Hematopoietic multipotent progenitor cell treated with erythropoietin and hydrocortisone succinate and interleukin-3 and kit ligand, for 4 days (in vitro differentiated cells): ENCODE measurements at regions not wholly inside any gene's neighbourhood (a gene's known extent, or its start where the extent isn't known, plus 50 kb on each side); places are given as distances from the start of the nearest gene placed in this dataset.

Experiments used
- DNase-seq: peaks from one replicate; pipeline ENCODE4 v3.0.0-alpha.2; 2015

GRCh38 chr18:68462766-68463165 is 252.1 kb downstream of the TMX3 start:
- no peak for DNase-seq

- no peak for DNase-seq
These were observed 252.8 kb downstream of the TMX3 start for GRCh38 chr18:68462148-68462547.

GRCh38 chr18:68461481-68462018 is 253.4 kb downstream of the TMX3 start:
- no peak for DNase-seq

- no peak for DNase-seq
These were observed 254.9 kb downstream of the TMX3 start for GRCh38 chr18:68459968-68460367.

GRCh38 chr18:68456985-68457384 is 257.9 kb downstream of the TMX3 start:
- DNase-seq, result no peak

- no peak for DNase-seq
These were observed 259.7 kb downstream of the TMX3 start for GRCh38 chr18:68455229-68455603.

GRCh38 chr18:68454511-68455228 is 260.2 kb downstream of the TMX3 start:
- no peak for DNase-seq

GRCh38 chr18:68449292-68449691 is 265.6 kb downstream of the TMX3 start:
- no peak for DNase-seq

- DNase-seq, result no peak
These were observed 266.2 kb downstream of the TMX3 start for GRCh38 chr18:68448736-68449135.

- DNase-seq, result no peak
These were observed 267.6 kb downstream of the TMX3 start for GRCh38 chr18:68447286-68447685.

GRCh38 chr18:68445668-68446426 is 269.1 kb downstream of the TMX3 start:
- no peak for DNase-seq

GRCh38 chr18:68445136-68445535 is 269.8 kb downstream of the TMX3 start:
- no peak for DNase-seq

- no peak for DNase-seq
These were observed 273.7 kb downstream of the TMX3 start for GRCh38 chr18:68441241-68441640.

- DNase-seq, result no peak
These were observed 274.5 kb downstream of the TMX3 start for GRCh38 chr18:68440433-68440832.

- DNase-seq, result no peak
These were observed 275.3 kb downstream of the TMX3 start for GRCh38 chr18:68439642-68440041.

- no peak for DNase-seq
These were observed 275.9 kb downstream of the TMX3 start for GRCh38 chr18:68438983-68439382.

- DNase-seq, result no peak
These were observed 276.4 kb downstream of the TMX3 start for GRCh38 chr18:68438536-68438935.

- DNase-seq, result peak; percentile 2
These were observed 278.4 kb downstream of the TMX3 start for GRCh38 chr18:68436485-68436884.

- DNase-seq, result no peak
These were observed 279.3 kb downstream of the TMX3 start for GRCh38 chr18:68435581-68435980.

- DNase-seq, result no peak
These were observed 283.0 kb downstream of the TMX3 start for GRCh38 chr18:68431922-68432198.

GRCh38 chr18:68431111-68431921 is 283.6 kb downstream of the TMX3 start:
- DNase-seq, result no peak

GRCh38 chr18:68429841-68430240 is 285.1 kb downstream of the TMX3 start:
- DNase-seq, result no peak

- DNase-seq, result no peak
These were observed 285.8 kb downstream of the TMX3 start for GRCh38 chr18:68429111-68429510.

- no peak for DNase-seq
These were observed 286.2 kb downstream of the TMX3 start for GRCh38 chr18:68428661-68429060.
